Activated T-helper 2 cell treated with anti-CD3 and anti-CD28 coated beads, Interferon-gamma antibody, Interleukin-2, Interleukin-4, amounts not matched to agents 10 μg/mL and 5 μg/mL and 100 μg/mL, durations not matched to agents 14 hours and 24 hours and 36 hours (primary cell): ENCODE measurements at regions not wholly inside any gene's neighbourhood (a gene's known extent, or its start where the extent isn't known, plus 50 kb on each side); places are given as distances from the start of the nearest gene placed in this dataset.
"Not testable (repeated sequence)": the region's sequence is repeated elsewhere in the genome, so short reads cannot be mapped to it uniquely, and the experiment has no call there.

Experiments
- DNase-seq: peaks from one replicate; pipeline ENCODE4 v3.0.0; 2021; ENCODE audit warnings: low spot score
- H3K27ac Mint-ChIP-seq: one replicate; pipeline ENCODE4 v1.8.0; 2021; ENCODE audit warnings: mixed read lengths
- H3K27me3 Mint-ChIP-seq: one replicate; pipeline ENCODE4 v1.8.0; 2021; ENCODE audit warnings: low read depth, mixed read lengths
- H3K36me3 Mint-ChIP-seq: one replicate; pipeline ENCODE4 v1.8.0; 2021; ENCODE audit warnings: low read depth, mixed read lengths
- H3K4me1 Mint-ChIP-seq: one replicate; pipeline ENCODE4 v1.8.0; 2021; ENCODE audit warnings: low read depth, mixed read lengths
- H3K4me3 Mint-ChIP-seq: one replicate; pipeline ENCODE4 v1.8.0; 2021; ENCODE audit warnings: low read depth, mild to moderate bottlenecking, moderate library complexity, mixed read lengths
- H3K9me3 Mint-ChIP-seq: one replicate; pipeline ENCODE4 v1.8.0; 2021; ENCODE audit warnings: mixed read lengths
- intact Hi-C: fragments of 100-400 bp; cut with micrococcal nuclease; formaldehyde crosslinking; loops from one replicate; pipeline ENCODE4 v1.15.1; 2023

DNA sequence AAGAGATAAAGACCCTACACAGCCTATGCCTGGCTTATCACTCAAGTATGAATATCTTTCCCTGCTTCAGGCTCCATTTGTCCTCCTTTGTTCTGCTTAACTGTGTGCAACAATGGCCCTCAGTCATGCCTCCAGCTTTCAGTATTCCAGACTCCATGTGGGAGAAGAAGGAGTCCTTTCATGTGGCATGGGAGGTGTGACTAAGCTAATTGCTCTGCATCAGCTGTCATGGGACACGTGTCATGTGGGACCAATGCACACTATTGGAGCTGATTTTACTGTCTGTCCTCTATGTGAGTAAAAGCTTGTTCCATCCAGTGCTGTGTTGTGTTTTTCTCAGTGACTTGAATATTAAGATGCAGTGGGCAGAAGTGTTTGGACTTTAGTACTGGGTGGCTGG is 1198.3 kb downstream of the OLFM4 start:
- no peaks in the 10 kb centered on the region for H3K4me1 Mint-ChIP-seq
- intact Hi-C loops, result no loop called here
- H3K27me3 Mint-ChIP-seq, result no peaks in the 10 kb centered on the region
- DNase-seq, result no peak
- H3K9me3 Mint-ChIP-seq, result peaks cover 43% of the 10 kb centered on the region
- no peak overlapping the region for H3K27ac Mint-ChIP-seq
- no peaks in the 10 kb centered on the region for H3K36me3 Mint-ChIP-seq
- H3K4me3 Mint-ChIP-seq, result no peak overlapping the region

DNA sequence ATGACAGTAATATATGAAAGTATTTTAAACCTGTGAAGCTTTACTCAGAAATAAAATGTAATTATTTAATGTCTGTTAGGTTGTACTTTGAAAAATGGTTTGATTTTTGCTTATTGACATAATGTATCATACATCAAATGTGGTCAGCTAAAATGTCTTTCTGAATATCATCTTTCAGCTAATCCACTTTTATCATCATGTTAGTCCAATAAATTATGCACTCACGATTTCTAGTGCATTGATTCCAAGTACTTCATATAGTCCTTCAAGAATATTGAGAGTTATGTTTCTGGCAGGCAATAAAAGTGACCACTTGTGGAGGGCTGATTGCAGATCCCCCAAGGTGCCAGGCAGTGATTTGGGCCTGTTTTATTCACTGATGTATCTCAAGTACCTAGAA is 1204.1 kb downstream of the OLFM4 start:
- H3K27me3 Mint-ChIP-seq, result no peaks in the 10 kb centered on the region
- DNase-seq, result no peak
- intact Hi-C loops, result no loop called here
- H3K36me3 Mint-ChIP-seq, result no peaks in the 10 kb centered on the region
- peaks cover 35% of the 10 kb centered on the region for H3K9me3 Mint-ChIP-seq
- no peak overlapping the region for H3K4me3 Mint-ChIP-seq
- no peaks in the 10 kb centered on the region for H3K4me1 Mint-ChIP-seq
- no peak overlapping the region for H3K27ac Mint-ChIP-seq

DNA sequence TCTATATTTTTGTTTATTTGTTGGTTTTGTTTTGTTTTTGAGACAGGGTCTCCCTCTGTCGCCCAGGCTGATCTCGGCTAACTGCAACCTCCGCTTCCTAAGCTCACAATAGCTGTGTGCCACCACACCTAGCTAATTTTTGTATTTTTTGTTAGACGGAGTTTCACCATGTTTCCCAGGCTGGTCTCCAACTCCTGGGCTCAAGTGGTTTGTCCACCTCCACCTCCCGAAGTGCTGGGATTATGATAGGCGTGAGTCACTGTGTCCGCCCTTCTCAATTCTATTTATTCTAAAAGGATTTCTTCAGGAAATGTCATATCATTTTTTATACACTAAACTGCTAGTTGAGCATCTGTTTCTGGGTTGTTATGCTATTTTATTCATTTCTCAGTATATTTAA is 1206.0 kb downstream of the OLFM4 start:
- Mint-ChIP-seq H3K27ac (no peak overlapping the region), H3K9me3 (peaks cover 31% of the 10 kb centered on the region), H3K27me3 (no peaks in the 10 kb centered on the region), H3K4me1 (no peaks in the 10 kb centered on the region), H3K36me3 (no peaks in the 10 kb centered on the region), H3K4me3 (no peak overlapping the region)
- intact Hi-C loops, result no loop called here
- DNase-seq, result no peak

DNA sequence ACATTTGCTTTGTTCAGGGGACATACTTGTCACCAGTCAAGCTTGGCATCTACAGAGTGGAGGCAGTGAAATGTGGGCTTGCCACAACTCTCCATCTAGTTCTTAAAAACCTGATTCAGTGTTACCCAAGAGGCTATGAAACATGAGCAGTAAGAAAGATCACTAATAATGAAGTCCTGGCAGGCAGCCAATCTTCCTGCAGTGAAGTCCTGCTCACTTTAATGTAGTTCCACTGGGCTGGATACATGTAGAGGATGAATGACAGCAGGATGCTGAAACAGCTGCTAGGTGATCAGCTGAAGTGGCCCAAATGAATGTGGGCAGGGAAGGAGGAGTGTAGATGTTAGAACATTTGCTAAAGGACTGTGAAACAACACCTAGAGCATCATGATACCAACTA is 1213.1 kb downstream of the OLFM4 start:
- Mint-ChIP-seq H3K27me3 (no peaks in the 10 kb centered on the region), H3K27ac (no peak overlapping the region), H3K9me3 (peaks cover 25% of the 10 kb centered on the region), H3K36me3 (no peaks in the 10 kb centered on the region), H3K4me1 (no peaks in the 10 kb centered on the region), H3K4me3 (no peak overlapping the region)
- no peak for DNase-seq
- intact Hi-C loops, result no loop called here

DNA sequence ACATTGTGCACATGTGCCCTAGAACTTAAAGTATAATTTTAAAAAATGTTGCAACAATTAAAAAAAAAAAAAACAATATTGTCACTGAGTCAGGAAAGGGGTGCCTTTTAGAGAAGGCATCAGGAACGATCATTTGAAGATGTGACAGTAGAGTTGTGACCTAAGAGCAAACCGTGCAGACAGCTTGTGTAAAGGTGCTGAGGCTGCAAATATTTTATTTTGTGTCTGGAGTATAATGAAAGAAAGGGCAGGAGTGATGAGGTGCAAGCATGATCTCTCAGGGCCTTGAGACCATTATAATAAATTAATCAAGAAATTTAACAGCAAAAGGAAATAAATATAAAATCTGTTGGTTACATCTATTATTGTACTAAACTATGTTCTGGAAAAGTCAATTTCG is 1219.7 kb downstream of the OLFM4 start:
- H3K9me3 Mint-ChIP-seq, result peaks cover 25% of the 10 kb centered on the region
- no peak overlapping the region for H3K27ac Mint-ChIP-seq
- no peaks in the 10 kb centered on the region for H3K4me1 Mint-ChIP-seq
- no peaks in the 10 kb centered on the region for H3K27me3 Mint-ChIP-seq
- no peaks in the 10 kb centered on the region for H3K36me3 Mint-ChIP-seq
- H3K4me3 Mint-ChIP-seq, result no peak overlapping the region
- intact Hi-C loops, result no loop called here
- DNase-seq, result no peak

DNA sequence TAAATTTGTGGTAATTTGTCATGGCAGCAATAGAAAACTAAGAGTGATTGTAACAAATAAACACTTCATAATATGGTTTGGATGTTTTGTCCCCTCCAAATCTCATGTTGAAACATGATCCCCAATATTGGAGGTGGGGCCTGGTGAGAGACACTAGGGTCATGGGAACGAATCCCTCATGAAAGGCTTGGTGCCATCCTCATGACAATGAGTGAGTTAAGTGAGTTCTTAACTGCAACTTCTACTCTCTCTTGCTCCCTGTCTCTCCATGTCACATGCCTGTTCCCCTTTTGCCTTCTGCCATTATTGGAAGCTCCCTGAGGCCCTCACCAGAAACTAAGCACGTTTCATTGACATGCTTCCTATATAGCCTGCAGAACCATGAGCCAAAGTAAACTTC is 1233.2 kb downstream of the OLFM4 start:
- Mint-ChIP-seq H3K27me3 (no peaks in the 10 kb centered on the region), H3K27ac (no peak overlapping the region), H3K4me1 (no peaks in the 10 kb centered on the region), H3K36me3 (no peaks in the 10 kb centered on the region), H3K4me3 (no peak overlapping the region), H3K9me3 (peaks cover 41% of the 10 kb centered on the region)
- DNase-seq, result no peak
- intact Hi-C loops, result no loop called here

DNA sequence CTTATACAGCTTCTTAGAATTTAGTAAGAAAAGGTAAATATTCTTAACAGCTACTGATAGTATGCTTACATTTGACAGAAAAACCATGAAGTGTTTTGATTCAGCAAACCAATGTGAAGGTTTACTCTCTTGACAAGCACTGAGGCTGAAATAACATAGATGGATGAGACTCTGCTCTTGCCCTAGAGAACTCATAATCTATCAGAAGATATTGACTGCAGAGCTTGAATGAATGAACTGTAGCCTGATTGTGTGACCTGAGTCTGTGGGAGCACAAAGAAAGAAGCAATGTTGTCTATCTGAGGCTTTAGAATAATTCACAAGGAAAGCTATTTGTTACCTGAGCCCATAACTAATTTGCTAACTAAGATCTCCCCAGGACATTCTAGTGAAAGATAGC is 1235.3 kb downstream of the OLFM4 start:
- no peak for DNase-seq
- Mint-ChIP-seq H3K27ac (no peak overlapping the region), H3K4me3 (no peak overlapping the region), H3K36me3 (no peaks in the 10 kb centered on the region), H3K9me3 (peaks cover 51% of the 10 kb centered on the region), H3K27me3 (no peaks in the 10 kb centered on the region), H3K4me1 (no peaks in the 10 kb centered on the region)
- intact Hi-C loops, result no loop called here

DNA sequence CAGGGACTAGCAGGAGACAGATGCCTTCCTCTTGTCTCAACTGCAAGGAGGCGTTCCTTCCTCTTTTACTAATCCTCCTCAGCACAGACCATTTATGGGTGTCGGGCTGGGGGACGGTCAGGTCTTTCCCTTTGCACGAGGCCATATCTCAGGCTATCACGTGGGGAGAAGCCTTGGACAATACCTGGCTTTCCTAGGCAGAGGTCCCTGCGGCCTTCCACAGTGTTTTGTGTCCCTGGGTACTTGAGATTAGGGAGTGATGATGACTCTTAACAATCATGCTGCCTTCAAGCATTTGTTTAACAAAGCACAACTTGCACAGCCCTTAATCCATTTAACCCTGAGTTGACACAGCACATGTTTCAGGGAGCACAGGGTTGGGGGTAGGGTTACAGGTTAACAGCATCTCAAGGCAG is 1238.6 kb downstream of the OLFM4 start:
- H3K4me3 Mint-ChIP-seq, H3K27me3 Mint-ChIP-seq: not testable (repeated sequence)

DNA sequence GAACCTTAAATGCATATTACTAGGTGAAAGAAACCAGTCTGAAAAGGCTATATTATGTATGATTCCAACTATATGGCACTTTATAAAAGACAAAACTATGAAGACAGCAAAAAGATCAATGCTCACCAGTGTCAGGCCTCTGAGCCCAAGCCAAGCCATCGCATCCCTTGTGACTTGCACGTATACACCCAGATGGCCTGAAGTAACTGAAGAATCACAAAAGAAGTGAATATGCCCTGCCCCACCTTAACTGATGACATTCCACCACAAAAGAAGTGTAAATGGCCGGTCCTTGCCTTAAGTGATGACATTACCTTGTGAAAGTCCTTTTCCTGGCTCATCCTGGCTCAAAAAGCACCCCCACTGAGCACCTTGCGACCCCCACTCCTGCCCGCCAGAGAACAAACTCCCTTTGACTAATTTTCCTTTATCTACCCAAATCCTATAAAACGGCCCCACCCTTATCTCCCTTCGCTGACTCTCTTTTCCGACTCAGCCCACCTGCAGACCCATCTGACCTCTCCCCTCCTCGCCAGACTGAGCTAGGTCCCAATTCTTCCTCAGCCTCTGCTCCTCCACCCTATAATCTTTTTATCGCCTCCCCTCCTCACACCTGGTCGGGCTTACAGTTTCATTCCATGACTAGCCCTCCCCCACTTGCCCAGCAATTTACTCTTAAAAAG is 1239.5 kb downstream of the OLFM4 start:
- H3K4me1 Mint-ChIP-seq, H3K27me3 Mint-ChIP-seq, H3K36me3 Mint-ChIP-seq, intact Hi-C loops, H3K27ac Mint-ChIP-seq, DNase-seq, H3K4me3 Mint-ChIP-seq: not testable (repeated sequence)
- peaks cover 54% of the 10 kb centered on the region for H3K9me3 Mint-ChIP-seq

More for the DNA sequence above, 1238.6 kb downstream of the OLFM4 start:
- H3K27ac Mint-ChIP-seq, H3K36me3 Mint-ChIP-seq, H3K4me1 Mint-ChIP-seq, intact Hi-C loops, DNase-seq: not testable (repeated sequence)
- H3K9me3 Mint-ChIP-seq, result peaks cover 62% of the 10 kb centered on the region

DNA sequence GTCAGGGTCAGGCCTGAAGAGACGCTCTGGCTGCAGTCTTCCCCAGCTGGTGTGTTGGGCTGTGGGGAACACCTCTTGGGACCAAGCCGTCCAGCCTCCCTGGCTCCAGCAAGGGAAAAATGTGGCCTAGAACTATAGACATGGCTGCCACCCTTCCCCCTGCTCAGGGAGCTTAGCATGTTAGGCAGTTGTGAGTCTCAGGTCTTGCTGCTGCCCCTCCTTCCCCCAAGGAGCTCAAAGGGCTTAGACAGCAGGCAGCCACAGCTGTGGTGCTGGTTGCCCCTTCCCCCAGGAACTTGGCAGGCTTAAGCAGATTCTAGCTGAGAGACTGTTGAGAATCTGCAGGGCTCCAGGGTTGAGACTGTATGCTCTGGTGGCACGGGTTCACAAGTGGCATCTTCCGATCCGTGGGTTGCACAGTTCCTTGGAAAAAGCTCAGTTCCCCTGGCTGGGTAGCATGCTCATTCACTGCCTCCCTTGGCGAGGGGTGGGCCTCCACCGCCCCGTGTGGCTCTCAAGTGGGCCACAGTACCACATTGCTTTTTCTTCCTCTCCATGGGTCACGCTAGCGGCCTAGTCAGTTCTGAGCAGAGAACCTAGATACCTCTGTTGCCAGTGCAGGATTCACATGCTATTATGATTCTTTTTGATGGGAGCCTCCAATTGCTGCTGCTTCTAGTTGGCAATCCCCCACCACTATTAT is 1258.6 kb downstream of the OLFM4 start:
- Mint-ChIP-seq H3K36me3 (no peaks in the 10 kb centered on the region), H3K27me3 (no peaks in the 10 kb centered on the region), H3K4me1 (no peaks in the 10 kb centered on the region), H3K9me3 (peaks cover 76% of the 10 kb centered on the region), H3K27ac (no peak overlapping the region), H3K4me3 (no peak overlapping the region)
- intact Hi-C loops, result no loop called here
- DNase-seq, result no peak

DNA sequence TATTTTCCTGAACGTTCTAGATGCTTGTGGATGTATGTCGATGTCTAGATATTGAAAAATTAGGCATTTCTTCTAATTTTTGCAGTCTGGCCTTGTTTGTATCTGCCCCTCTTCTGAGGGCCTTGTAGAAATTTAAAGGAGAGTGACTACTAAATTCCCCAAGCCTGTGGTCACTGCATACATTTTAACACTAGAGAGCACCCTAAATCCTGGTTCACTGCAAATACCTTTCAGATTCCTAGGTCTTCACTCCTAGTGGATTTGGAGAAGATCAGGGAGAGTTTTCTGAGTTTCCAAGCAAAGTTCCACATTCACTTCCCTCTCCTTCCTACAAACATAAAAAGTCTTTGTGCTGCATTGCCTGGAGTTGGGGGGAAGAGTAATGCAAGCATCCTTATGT is 1272.5 kb downstream of the OLFM4 start:
- Mint-ChIP-seq H3K4me1 (no peaks in the 10 kb centered on the region), H3K9me3 (peaks cover 46% of the 10 kb centered on the region), H3K36me3 (no peaks in the 10 kb centered on the region), H3K27ac (no peak overlapping the region), H3K4me3 (no peak overlapping the region), H3K27me3 (no peaks in the 10 kb centered on the region)
- no peak for DNase-seq
- intact Hi-C loops, result no loop called here

DNA sequence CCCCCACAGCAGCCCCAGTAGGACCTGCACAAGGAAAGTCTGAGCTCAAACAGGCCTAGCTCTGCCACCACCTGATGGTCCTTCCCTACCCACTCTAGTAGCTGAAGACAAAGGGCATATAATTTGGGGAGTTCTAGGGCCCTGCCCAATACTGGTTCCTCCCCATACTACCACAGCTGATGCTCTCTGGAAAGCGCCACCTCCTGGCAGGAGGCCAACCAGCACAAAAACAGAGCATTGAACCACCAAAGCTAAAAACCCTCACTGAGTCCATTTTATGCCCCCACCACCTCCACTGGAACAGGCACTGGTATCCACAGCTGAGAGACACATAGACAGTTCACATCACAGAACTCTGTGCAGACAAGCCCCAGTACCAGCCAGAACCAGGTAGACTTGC is 1276.8 kb downstream of the OLFM4 start:
- intact Hi-C loops, result no loop called here
- H3K36me3 Mint-ChIP-seq, result no peaks in the 10 kb centered on the region
- no peak overlapping the region for H3K27ac Mint-ChIP-seq
- no peak for DNase-seq
- no peaks in the 10 kb centered on the region for H3K27me3 Mint-ChIP-seq
- H3K9me3 Mint-ChIP-seq, result peaks cover 45% of the 10 kb centered on the region
- no peaks in the 10 kb centered on the region for H3K4me1 Mint-ChIP-seq
- H3K4me3 Mint-ChIP-seq, result no peak overlapping the region

DNA sequence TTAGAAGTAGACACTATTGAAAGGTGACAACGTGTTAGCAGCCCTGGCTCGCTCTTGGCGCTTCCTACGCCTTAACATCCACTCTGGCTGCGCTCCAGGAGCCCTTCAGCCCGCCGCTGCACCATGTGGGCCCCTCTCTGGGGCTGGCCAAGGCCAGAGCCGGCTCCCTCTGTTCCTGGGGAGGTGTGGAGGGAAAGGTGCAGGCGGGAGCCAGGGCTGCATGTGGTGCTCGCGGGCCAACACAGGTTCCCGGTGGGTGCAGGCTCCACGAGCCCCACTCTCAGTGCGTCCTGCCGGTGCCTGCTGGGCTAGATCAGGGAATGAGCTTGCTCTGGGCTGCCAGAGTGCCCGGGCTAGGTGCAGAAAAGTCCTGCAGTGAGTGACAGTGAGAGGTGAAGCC is 1284.3 kb downstream of the OLFM4 start:
- Mint-ChIP-seq H3K4me3 (no peak overlapping the region), H3K27ac (no peak overlapping the region), H3K9me3 (peaks cover 39% of the 10 kb centered on the region), H3K36me3 (no peaks in the 10 kb centered on the region), H3K27me3 (no peaks in the 10 kb centered on the region), H3K4me1 (no peaks in the 10 kb centered on the region)
- intact Hi-C loops, result no loop called here
- no peak for DNase-seq
